CD4-positive, alpha-beta T cell treated with Interferon alpha-2 for 1 hour (primary cell): ENCODE measurements at regions not wholly inside any gene's neighbourhood (a gene's known extent, or its start where the extent isn't known, plus 50 kb on each side); places are given as distances from the start of the nearest gene placed in this dataset.
A peak's percentile ranks its signal among the peaks of the same experiment; 100 is the strongest.

ENCODE experiments used
- DNase-seq, 2 donors: peaks; one replicate each; pipeline ENCODE4 v3.0.0-alpha.2; 2020 to 2022

DNA sequence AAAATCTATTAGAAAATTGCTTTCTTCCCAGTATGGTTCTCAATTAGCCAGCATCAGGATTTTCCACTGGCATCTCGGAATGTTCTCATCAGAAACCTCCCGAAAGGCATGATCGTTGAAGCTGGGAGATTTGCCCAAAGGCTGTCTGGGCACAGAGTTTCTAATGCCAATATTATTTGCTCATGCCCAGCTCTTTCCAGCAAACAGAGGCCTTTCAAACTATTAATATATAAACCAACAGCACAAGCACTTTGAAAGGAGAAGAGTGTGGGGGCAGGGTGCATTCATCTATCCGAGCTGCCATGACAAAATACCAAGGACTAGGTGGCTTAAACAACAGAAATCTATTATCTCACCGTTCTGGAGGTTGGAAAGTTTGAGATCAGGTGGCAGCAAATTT lies 88.3 kb upstream of the MSX1 start:
- no peak for DNase-seq

GRCh38 chr4:4770610-4771009 lies 88.9 kb upstream of the MSX1 start:
- no peak for DNase-seq

- DNase-seq, result no peak
Measured at GRCh38 chr4:4766564-4766963, 92.9 kb upstream of the MSX1 start.

GRCh38 chr4:4765811-4766210 lies 93.7 kb upstream of the MSX1 start:
- DNase-seq, result no peak

- no peak for DNase-seq
Measured at GRCh38 chr4:4764558-4764905, 94.9 kb upstream of the MSX1 start.

- DNase-seq, result no peak
Measured at GRCh38 chr4:4763822-4764557, 95.5 kb upstream of the MSX1 start.

DNA sequence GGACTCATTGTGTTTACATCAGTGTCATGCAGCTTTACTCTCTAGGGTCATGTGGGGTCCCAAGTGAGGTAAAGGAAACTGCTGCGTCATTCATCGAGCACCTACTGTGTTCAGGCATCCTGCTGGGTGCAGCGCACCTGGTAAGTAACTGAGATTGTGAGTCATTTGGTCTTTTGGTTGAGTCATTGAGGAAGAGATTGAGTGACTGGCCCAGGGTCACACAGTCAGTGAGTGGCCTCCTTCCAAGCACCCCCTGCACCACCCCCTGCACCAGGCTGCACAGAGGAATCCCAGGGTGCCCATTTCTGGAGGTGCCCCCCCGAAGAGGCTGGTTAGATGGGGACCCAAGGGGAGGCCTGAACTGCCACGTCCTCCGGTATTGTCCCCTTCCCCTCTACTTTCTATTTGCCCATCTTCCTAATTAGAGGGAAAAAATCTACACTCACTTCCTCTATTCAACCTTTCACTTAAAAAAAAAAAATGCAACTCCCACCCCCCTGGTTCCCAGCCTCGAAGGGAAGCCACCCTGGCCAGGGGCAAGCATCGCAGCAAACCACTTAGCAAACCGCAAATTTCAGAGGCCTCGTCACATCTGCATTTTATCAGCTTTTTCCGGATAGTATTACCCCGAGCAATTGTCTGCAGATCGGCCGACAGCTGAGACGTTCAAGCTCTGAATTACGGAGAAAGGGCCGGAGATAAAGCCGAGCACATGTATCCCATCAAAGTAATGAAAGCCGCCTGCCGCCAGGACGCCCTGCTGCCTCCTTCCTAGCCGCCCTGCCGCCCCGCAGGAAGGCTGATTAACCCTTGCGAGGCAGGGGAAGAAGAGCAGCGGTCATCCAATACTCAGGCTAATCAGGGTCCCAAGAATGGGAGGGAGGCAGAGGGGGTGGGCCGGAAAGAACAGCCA lies 96.3 kb upstream of the MSX1 start:
- DNase-seq, result peak in 1 of 2 donors; percentile 0

DNA sequence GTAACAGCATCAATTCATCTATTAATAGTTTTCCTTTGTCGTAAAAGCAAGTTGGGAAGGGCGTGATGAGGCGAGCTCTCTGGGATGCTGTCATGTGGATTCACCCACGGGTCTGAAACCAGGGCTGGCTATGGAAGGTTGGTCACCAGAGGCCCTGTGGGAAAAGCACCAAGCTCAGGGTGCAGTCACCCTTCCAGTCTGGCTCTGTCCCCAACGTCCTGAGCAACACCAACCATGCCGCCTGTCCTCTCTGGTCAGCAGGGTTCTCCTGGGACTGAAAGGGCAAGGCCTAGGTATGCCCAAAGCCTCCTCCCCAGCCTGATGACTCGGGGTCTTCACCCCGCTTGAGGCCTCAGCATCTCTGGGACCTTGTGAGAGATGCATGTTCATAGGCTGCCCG lies 97.2 kb upstream of the MSX1 start:
- no peak for DNase-seq

GRCh38 chr4:4761128-4761982 lies 98.1 kb upstream of the MSX1 start:
- DNase-seq, result no peak

DNA sequence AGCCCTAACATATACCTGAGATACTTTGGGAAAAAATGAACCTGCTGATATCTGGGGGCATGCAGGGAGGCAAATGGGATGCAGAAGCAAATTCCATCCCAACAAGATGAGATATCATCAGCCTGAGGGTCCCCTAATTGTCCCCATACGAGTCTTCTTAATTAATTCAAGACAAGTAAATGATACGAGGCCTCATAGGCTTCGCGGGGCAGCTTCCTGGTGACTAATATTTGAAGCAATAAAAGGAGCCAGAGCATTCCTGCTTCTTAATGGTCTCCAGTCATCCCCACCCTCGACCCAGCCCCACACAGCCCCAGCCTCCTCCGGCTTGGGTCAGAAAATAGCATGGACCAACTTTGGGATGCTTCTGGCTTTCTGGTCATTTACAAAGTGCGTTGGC lies 99.6 kb upstream of the MSX1 start:
- DNase-seq, result no peak

GRCh38 chr4:4759232-4759631 lies 100.2 kb upstream of the MSX1 start:
- no peak for DNase-seq

DNA sequence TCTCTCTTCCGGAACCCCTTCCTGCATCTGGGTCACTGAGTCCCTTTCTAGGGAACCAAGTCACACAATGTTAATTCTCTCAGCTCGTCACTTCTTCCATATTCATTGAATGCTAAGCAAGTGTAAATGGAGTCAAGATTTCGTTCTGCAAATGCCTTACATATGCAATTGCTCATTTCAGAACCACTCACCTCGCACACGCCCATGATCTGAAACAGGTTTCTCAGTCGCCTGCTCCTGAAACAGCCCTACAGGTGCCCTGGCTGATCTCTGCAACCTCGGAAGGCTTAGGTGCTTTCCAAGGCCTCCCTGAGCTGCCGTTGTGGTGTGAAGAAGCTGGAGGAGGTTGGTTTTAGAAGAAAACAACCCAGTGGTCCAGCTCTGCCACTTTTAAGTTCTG lies 100.8 kb upstream of the MSX1 start:
- DNase-seq, result no peak

GRCh38 chr4:4755306-4755705 lies 104.2 kb upstream of the MSX1 start:
- DNase-seq, result no peak

DNA sequence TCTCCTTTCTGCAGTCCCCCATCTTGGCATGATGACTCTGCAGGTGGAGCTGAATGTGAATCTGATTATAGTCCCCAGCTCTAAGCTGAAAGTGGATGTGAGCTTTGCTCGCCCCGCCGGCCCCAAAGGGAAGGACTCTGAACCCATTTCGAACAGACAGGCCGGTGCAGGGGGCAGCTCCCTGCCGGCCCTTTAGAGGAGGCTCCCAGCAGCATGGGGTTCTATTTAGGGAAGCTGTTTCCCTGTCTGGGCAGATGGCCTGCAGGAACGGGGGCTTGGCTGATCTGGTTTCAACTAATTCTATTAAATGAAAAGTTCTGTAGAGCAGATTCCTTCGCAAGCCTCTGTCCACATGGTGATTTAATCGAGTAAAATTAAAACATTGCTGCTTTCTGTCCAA lies 104.8 kb upstream of the MSX1 start:
- DNase-seq, result no peak

GRCh38 chr4:4753643-4754042 lies 105.8 kb upstream of the MSX1 start:
- DNase-seq, result no peak

- DNase-seq, result no peak
Measured at GRCh38 chr4:4752576-4753401, 106.7 kb upstream of the MSX1 start.

DNA sequence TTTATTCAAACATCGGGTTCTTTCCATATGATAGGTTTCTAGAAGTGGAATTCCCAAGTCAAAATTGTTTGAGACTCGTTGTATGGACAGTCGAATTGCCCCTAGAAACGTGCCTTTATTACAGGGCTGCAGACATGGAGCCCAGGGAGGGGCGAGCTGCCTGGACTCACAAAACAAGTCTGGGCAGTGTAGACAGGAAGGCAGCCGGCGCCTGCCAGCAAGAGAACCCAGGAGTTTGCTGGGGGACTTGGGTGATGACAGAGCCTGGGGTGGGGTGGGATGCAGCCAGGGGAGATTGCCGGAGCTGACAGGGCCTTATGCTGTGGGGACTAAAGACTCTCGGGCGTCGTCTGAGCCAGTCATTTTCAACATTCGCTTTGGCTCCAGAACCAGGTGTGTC lies 107.4 kb upstream of the MSX1 start:
- no peak for DNase-seq

DNA sequence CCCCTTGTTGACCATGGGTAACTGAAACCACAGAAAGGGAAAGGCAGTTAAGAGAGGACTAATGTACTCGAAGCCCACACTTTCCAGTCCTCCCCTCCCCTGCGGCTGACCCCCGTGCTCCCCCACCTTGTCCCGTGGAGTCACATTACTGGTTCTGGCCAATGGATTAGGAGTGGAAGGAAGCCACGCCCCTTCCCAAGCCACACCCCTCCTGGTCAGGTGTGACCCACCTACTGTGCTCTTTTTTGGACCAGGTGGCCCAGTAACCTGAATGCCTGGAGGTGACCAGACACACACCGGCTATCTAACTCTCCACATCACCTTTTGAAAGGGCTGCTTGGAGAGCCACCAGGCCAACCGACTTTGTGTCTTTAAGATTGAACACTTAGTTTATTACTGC lies 109.3 kb upstream of the MSX1 start:
- DNase-seq, result no peak

GRCh38 chr4:4749137-4749536 lies 110.3 kb upstream of the MSX1 start:
- DNase-seq, result no peak

DNA sequence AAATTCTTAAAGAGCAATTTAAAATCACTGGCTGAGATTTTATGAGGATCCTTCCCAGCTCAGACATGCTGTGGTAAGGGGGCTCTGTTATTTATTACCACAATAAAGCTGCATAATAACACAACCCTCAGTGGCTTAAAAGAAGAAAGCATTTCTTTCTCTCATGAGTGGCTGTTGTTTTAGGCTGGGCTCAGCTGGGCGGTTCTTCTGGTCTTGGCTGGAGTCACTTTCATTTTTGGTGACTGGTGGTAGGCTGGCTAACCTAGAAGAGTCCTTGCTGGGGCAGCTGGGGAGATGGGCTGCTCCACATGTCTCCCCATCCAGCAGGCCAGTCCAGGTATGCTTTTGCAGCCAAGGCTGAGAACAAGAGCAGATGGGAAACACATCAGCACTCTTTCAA lies 113.0 kb upstream of the MSX1 start:
- no peak for DNase-seq

DNA sequence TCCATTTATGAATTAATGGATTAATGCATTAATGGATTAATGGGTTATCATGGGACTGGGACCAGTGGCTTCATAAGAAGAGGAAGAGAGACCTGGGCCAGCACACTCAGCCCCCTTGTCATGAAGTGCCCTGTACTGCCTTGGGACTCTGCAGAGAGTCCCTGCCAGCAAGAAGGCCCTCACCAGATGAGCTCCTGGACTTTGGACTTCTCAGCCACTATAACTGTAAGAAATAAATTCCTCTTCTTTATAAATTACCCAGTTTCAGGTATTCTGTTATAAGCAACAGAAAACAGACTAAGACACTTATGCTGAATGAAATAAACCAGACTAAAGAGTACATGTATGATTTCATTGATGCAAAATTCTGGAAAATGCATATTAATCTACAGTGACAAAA lies 119.4 kb upstream of the MSX1 start:
- no peak for DNase-seq

DNA sequence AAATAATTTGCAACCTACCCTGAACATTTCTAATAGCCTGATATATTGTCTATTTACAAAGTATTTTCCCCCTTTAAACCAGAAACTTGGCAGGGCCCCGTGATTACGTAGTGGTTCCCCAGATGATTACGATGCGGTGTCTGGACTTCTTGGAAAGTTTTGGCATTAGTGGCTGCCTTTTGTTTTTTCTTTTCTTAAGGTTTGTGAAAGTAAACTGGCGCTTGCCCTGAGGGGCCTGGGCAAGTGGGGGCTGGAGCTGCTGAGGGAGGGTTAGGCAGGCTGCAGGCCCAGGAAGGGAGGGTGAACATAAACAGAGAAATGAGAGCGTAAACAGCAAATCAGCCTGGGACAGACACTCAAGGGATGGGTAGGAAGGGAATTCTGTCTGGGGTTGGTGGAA lies 123.6 kb upstream of the MSX1 start:
- DNase-seq, result no peak
